IMR-90 (cell line): ENCODE measurements at regions not wholly inside any gene's neighbourhood (a gene's known extent, or its start where the extent isn't known, plus 50 kb on each side); places are given as distances from the start of the nearest gene placed in this dataset.

ENCODE experiments used
- ATAC-seq: fragments of 200-7000 bp; cut with Tn5 transposase; 2 replicates; pipeline ENCODE4 v1.9.1; 2020; ENCODE audit warnings: low read depth, mild to moderate bottlenecking, moderate library complexity
- BruUV-seq: library from RNA; stranded (reverse); fragments of 400-500 nt; replicated peaks from 2 replicates; lab custom pipeline; 2021; lab: Mats Ljungman, UMichigan
- CTCF ChIA-PET: fragments of 300-600 bp; formaldehyde crosslinking; extraction: SDS; loops from one replicate; lab custom pipeline; 2021; ENCODE audit warnings: antibody characterized with exemption; lab: Yijun Ruan, JAX
- POLR2A ChIA-PET: fragments of 300-600 bp; sonication (Branson Sonifier 250); formaldehyde crosslinking; loops from one replicate; lab custom pipeline; 2022; ENCODE audit warnings: antibody characterized with exemption; ENCODE audit not compliant: unreplicated experiment; lab: Charles Lee
- DNase-seq: peaks from one replicate; pipeline ENCODE4 v3.0.0; 2013
- H2AFZ ChIP-seq: replicated peaks from 2 replicates; pipeline ENCODE3; 2013; ENCODE audit warnings: low read length, mild to moderate bottlenecking; ENCODE audit not compliant: poor library complexity
- H2AK5ac ChIP-seq: 2 replicates; pipeline ENCODE4 v1.6.1; 2013; ENCODE audit warnings: low read depth, low read length, inconsistent platforms
- H2AK9ac ChIP-seq: replicated peaks from 2 replicates; pipeline ENCODE3; 2013; ENCODE audit warnings: mild to moderate bottlenecking, low read depth, low read length, moderate library complexity; ENCODE audit not compliant: poor library complexity
- H2BK120ac ChIP-seq: 2 replicates; pipeline ENCODE4 v1.6.1; 2013; ENCODE audit warnings: low read depth, low read length, inconsistent platforms
- H2BK15ac ChIP-seq: 3 replicates; pipeline ENCODE4 v1.6.1; 2013; ENCODE audit warnings: low read depth, low read length, inconsistent platforms
- H2BK20ac ChIP-seq: 2 replicates; pipeline ENCODE4 v1.6.1; 2013; ENCODE audit warnings: low read depth, mild to moderate bottlenecking, inconsistent platforms, low read length, moderate library complexity
- H2BK5ac ChIP-seq: 2 replicates; pipeline ENCODE4 v1.6.1; 2013; ENCODE audit warnings: mild to moderate bottlenecking, low read depth, low read length, inconsistent platforms; ENCODE audit not compliant: poor library complexity, severe bottlenecking
- H3K14ac ChIP-seq: replicated peaks from 2 replicates; pipeline ENCODE4 v1.6.1; 2013; ENCODE audit warnings: low read depth, low read length, inconsistent platforms
- H3K18ac ChIP-seq: 2 replicates; pipeline ENCODE4 v1.6.1; 2013; ENCODE audit warnings: low read depth, low read length, control low read depth
- H3K23ac ChIP-seq: 2 replicates; pipeline ENCODE4 v1.6.1; 2013; ENCODE audit warnings: low read depth, low read length, inconsistent platforms
- H3K27ac ChIP-seq: 2 replicates; pipeline ENCODE4 v1.5.1; 2013; ENCODE audit warnings: mild to moderate bottlenecking, control low read depth, low read length; ENCODE audit not compliant: insufficient read depth
- H3K27me3 ChIP-seq: 2 replicates; pipeline ENCODE4 v1.6.1; 2013; ENCODE audit warnings: low read length; ENCODE audit not compliant: control insufficient read depth, insufficient read depth
- H3K36me3 ChIP-seq: 2 replicates; pipeline ENCODE4 v1.6.1; 2013; ENCODE audit warnings: low read length, mixed read lengths; ENCODE audit not compliant: control insufficient read depth, insufficient read depth
- H3K4ac ChIP-seq: 2 replicates; pipeline ENCODE4 v1.6.1; 2013; ENCODE audit warnings: low read depth, low read length, inconsistent platforms
- H3K4me1 ChIP-seq: 2 replicates; pipeline ENCODE4 v1.6.1; 2013; ENCODE audit warnings: low read length, mixed read lengths; ENCODE audit not compliant: control insufficient read depth, insufficient read depth
- H3K4me2 ChIP-seq: 2 replicates; pipeline ENCODE4 v1.6.1; 2013; ENCODE audit warnings: low read depth, mild to moderate bottlenecking, control low read depth, low read length, moderate library complexity
- H3K4me3 ChIP-seq: 2 replicates; pipeline ENCODE4 v1.5.1; 2013; ENCODE audit warnings: low read depth, mild to moderate bottlenecking, control low read depth, low read length, moderate library complexity; ENCODE audit not compliant: insufficient read depth
- H3K56ac ChIP-seq: 2 replicates; pipeline ENCODE4 v1.6.1; 2013; ENCODE audit warnings: low read length, inconsistent platforms; ENCODE audit not compliant: insufficient read depth; ENCODE audit errors: extremely low read depth
- H3K79me1 ChIP-seq, 2 experiments: 2 replicates each; pipeline ENCODE4 v1.6.1; 2013; ENCODE audit warnings: low read length in 2 of 2, inconsistent platforms in 1 of 2, low read depth in 1 of 2
- H3K9ac ChIP-seq: 2 replicates; pipeline ENCODE4 v1.6.1; 2013; ENCODE audit warnings: low read depth, low read length, control low read depth
- H3K9me1 ChIP-seq: 2 replicates; pipeline ENCODE4 v1.6.1; 2013; ENCODE audit warnings: low read length, inconsistent platforms; ENCODE audit not compliant: insufficient read depth
- H3K9me3 ChIP-seq: 2 replicates; pipeline ENCODE4 v1.6.1; 2013; ENCODE audit warnings: low read length; ENCODE audit not compliant: control insufficient read depth, insufficient read depth
- H4K20me1 ChIP-seq: 2 replicates; pipeline ENCODE4 v1.6.1; 2013; ENCODE audit warnings: low read length, inconsistent platforms; ENCODE audit not compliant: insufficient read depth
- H4K5ac ChIP-seq: 2 replicates; pipeline ENCODE4 v1.6.1; 2013; ENCODE audit warnings: mild to moderate bottlenecking, low read depth, low read length, control low read depth
- H4K8ac ChIP-seq, 2 experiments: 2 replicates each; pipeline ENCODE4 v1.6.1; 2013; ENCODE audit warnings: low read depth in 2 of 2, low read length in 2 of 2, control low read depth in 1 of 2, inconsistent platforms in 1 of 2
- H4K91ac ChIP-seq: 2 replicates; pipeline ENCODE4 v1.6.1; 2013; ENCODE audit warnings: low read depth, low read length, inconsistent platforms; ENCODE audit not compliant: insufficient read depth
- MAFK ChIP-seq: IDR thresholded peaks from 2 replicates; pipeline ENCODE4 v1.6.1; 2012; ENCODE audit warnings: low read depth, low read length, improper control_type of control experiment
- RAD21 ChIP-seq: IDR thresholded peaks from 2 replicates; pipeline ENCODE4 v1.6.1; 2012; ENCODE audit warnings: low read length, improper control_type of control experiment
- SMC3 ChIP-seq: fragments of 150-350 bp; IDR thresholded peaks from 2 replicates; pipeline ENCODE4 v1.6.1; 2016; ENCODE audit warnings: low read depth, mild to moderate bottlenecking, antibody characterized with exemption, low read length, moderate library complexity
- WGBS, 2 experiments: methylation state at CpG; one replicate each; pipeline versions ENCODE4 v1.1.5 to v1.1.7; 2013; ENCODE audit warnings: missing lambda C conversion rate in 2 of 2; ENCODE audit not compliant: insufficient read length in 1 of 2; ENCODE audit errors: extremely low coverage in 2 of 2; 5-methylcytosine and 5-hydroxymethylcytosine counted together
- dilution Hi-C: fragments of 300-500 bp; cut with HindIII; formaldehyde crosslinking; loops from one replicate; pipeline ENCODE4 v1.14.3; 2018; ENCODE audit warnings: low sequenced_read_pairs; ENCODE audit not compliant: unreplicated experiment
- in situ Hi-C: fragments of 300-500 bp; cut with MboI; formaldehyde crosslinking; loops from 3 replicates; pipeline ENCODE4 v1.14.3; 2019; ENCODE audit warnings: low sequenced_read_pairs, inconsistent platforms, mixed read lengths
- intact Hi-C: fragments of 100-400 bp; cut with micrococcal nuclease; formaldehyde crosslinking; loops from 2 replicates; pipeline ENCODE4 v1.10.0; 2022
- TF ChIP-seq, protein P1 (sequence below): fragments of 150-350 bp; IDR thresholded peaks from 2 replicates; pipeline ENCODE4 v1.6.1; 2017; ENCODE audit warnings: mild to moderate bottlenecking, antibody characterized with exemption, low read length, low read depth

DNA sequence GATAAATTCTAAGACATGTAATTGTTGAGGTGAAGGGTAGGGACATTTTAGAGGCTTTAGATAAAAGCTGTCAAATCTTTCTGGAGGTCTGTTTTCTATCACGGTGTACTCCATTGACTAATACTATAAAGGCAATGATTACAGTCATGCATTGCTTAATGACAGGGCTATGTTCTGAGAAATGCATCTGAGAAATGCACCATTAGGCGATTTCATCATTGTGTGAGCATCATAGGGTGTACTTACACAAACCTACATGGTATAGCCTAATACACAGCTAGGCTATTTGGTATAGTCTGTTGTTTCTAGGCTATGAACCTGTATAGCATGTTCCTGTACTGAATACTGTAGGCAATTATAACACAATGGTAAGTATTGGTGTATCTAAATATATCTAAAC lies 71.3 kb upstream of the FYN start:
- no peak overlapping the region for H3K27ac ChIP-seq
- no peak overlapping the region for H3K14ac ChIP-seq
- TF ChIP-seq, protein P1, sequence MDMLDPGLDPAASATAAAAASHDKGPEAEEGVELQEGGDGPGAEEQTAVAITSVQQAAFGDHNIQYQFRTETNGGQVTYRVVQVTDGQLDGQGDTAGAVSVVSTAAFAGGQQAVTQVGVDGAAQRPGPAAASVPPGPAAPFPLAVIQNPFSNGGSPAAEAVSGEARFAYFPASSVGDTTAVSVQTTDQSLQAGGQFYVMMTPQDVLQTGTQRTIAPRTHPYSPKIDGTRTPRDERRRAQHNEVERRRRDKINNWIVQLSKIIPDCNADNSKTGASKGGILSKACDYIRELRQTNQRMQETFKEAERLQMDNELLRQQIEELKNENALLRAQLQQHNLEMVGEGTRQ = no peak
- TF ChIP-seq RAD21 = no peak
- no peak for TF ChIP-seq SMC3
- TF ChIP-seq MAFK = no peak
- no peak overlapping the region for H3K4ac ChIP-seq
- no peak overlapping the region for H3K4me2 ChIP-seq
- H3K4me1 ChIP-seq = peaks cover 3% of the 10 kb centered on the region; the same call in 1 of the 2 replicates
- no peaks in the 10 kb centered on the region for H3K36me3 ChIP-seq
- H3K23ac ChIP-seq = no peak overlapping the region
- in situ Hi-C loops = no loop called here
- no peak overlapping the region for H2BK120ac ChIP-seq
- no CpG with 5 or more reads among the region's 2 CpGs for WGBS, 2 experiments
- dilution Hi-C loops = no loop called here
- H3K9me1 ChIP-seq = no peaks in the 10 kb centered on the region
- DNase-seq = no peak
- no peaks in the 10 kb centered on the region for H3K79me1 ChIP-seq
- H3K18ac ChIP-seq = no peak overlapping the region
- ChIA-PET POLR2A (no interaction called here), CTCF (no interaction called here)
- peaks cover 19% of the 10 kb centered on the region; the same call in 1 of the 2 replicates for H3K27me3 ChIP-seq
- no peak overlapping the region for H2AK5ac ChIP-seq
- H4K5ac ChIP-seq = no peak overlapping the region
- intact Hi-C loops = no loop called here
- H4K8ac ChIP-seq = no peak overlapping the region
- no peak overlapping the region for H2BK15ac ChIP-seq
- H3K56ac ChIP-seq = no peak overlapping the region
- BruUV-seq = no TSS peak
- no peak overlapping the region for H4K91ac ChIP-seq
- H2BK20ac ChIP-seq = no peak overlapping the region
- no peak overlapping the region for H3K4me3 ChIP-seq
- ATAC-seq = no peak
- no peaks in the 10 kb centered on the region; the same call in 1 of the 2 replicates for H3K9me3 ChIP-seq
- H2AFZ ChIP-seq = no peak overlapping the region
- no peak overlapping the region for H3K9ac ChIP-seq
- no peak overlapping the region for H2BK5ac ChIP-seq
- no peaks in the 10 kb centered on the region for H4K20me1 ChIP-seq
- H2AK9ac ChIP-seq = no peak overlapping the region
